ENCODE measurements at regions not wholly inside any gene's neighbourhood (a gene's known extent, or its start where the extent isn't known, plus 50 kb on each side); places are given as distances from the start of the nearest gene placed in this dataset.

DNA sequence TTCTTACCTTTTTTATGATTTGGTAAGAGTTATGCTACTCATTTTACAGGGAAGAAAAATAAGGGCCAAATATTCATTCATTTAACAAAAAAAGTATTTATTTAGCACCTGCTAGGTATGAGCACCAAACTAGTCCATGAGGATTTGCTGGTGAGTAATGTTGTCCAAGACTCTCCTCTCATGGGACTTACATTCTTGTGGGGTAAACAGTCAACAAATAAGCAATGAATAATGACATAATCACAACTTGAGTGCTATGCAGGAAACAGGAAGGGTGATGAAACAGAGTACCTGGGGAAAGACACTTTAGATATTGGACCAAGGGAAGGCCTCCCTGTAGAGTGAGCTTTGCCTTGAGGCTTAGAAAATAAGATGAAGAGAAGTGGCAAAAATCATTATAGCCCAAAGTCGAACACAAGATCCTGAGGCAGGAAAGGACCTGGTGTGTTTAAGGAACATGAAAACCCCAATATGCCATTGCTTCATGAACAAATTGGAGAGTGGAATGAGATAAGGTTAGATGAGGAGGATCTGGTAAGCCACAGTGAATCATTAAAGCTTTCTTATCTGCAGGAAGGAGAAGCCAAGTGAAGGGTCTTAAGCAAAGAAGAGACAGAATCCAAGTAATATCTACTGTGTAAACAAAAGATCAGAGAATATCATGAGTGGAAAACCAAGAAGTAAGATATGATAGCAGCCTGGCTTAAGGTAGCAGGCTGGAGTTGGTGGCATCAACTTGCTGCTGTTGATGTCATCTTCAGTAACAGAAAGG, 294.5 kb upstream of the NBEA start:
- no peak overlapping the region for H3K4me3 ChIP-seq (replicated peaks in 1 of 3; ENCODE audit: insufficient read depth in 1 of 3, low read depth in 1 of 3, low read length in 3 of 3)
- peaks cover 0 to 3% of the 10 kb centered on the region in 2 experiments for H3K27me3 ChIP-seq (ENCODE audit: control insufficient read depth in 2 of 2, insufficient read depth in 2 of 2, low read length in 2 of 2)
- TF ChIP-seq EZH2 (IDR thresholded peaks at IDR 0.05; ENCODE audit: borderline replicate concordance, low read depth, low read length, severe bottlenecking) = no peak
- TF ChIP-seq POLR2AphosphoS5 (IDR thresholded peaks at IDR 0.05; ENCODE audit: insufficient read depth, low read depth, low read length) = no peak
- TF ChIP-seq FOS (IDR thresholded peaks at IDR 0.05; ENCODE audit: borderline replicate concordance, insufficient read depth, low read length) = no peak
- no peak for TF ChIP-seq GATA2 (IDR thresholded peaks at IDR 0.05; ENCODE audit: insufficient read depth, insufficient read length, low read depth, low read length)
- no peak for TF ChIP-seq POLR2A (IDR thresholded peaks at IDR 0.05; ENCODE audit: low read depth, low read length)
- TF ChIP-seq JUN (IDR thresholded peaks at IDR 0.05; ENCODE audit: borderline replicate concordance, insufficient read depth, insufficient read length, low read depth) = no peak
- TF ChIP-seq MYC (IDR thresholded peaks at IDR 0.05; ENCODE audit: low read depth, low read length) = no peak
- TF ChIP-seq, protein P1, sequence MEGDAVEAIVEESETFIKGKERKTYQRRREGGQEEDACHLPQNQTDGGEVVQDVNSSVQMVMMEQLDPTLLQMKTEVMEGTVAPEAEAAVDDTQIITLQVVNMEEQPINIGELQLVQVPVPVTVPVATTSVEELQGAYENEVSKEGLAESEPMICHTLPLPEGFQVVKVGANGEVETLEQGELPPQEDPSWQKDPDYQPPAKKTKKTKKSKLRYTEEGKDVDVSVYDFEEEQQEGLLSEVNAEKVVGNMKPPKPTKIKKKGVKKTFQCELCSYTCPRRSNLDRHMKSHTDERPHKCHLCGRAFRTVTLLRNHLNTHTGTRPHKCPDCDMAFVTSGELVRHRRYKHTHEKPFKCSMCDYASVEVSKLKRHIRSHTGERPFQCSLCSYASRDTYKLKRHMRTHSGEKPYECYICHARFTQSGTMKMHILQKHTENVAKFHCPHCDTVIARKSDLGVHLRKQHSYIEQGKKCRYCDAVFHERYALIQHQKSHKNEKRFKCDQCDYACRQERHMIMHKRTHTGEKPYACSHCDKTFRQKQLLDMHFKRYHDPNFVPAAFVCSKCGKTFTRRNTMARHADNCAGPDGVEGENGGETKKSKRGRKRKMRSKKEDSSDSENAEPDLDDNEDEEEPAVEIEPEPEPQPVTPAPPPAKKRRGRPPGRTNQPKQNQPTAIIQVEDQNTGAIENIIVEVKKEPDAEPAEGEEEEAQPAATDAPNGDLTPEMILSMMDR (IDR thresholded peaks at IDR 0.05; ENCODE audit: extremely low read depth in 1 of 2, insufficient read depth in 1 of 2, low read depth in 1 of 2, low read length in 2 of 2) = no peak
- TF ChIP-seq, protein P2, sequence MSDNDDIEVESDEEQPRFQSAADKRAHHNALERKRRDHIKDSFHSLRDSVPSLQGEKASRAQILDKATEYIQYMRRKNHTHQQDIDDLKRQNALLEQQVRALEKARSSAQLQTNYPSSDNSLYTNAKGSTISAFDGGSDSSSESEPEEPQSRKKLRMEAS (IDR thresholded peaks at IDR 0.05; ENCODE audit: insufficient read depth, insufficient read length) = no peak
- dilution Hi-C loops (cut with MboI; ENCODE audit: extremely low pct_ligation_motif_present, low sequenced_read_pairs) (no loop called here), intact Hi-C loops (cut with micrococcal nuclease) (no loop called here)
- no peaks in the 10 kb centered on the region for H3K9me3 ChIP-seq (replicated peaks; ENCODE audit: control insufficient read depth, insufficient read depth, low read length)
- POLR2A ChIA-PET = no interaction called here
- no peaks in the 10 kb centered on the region for H3K79me2 ChIP-seq (ENCODE audit: control insufficient read depth, insufficient read depth, low read length)
- BruUV-seq (replicated peaks) = no TSS peak
- H2AFZ ChIP-seq (ENCODE audit: low read depth, low read length) = no peak overlapping the region
- DNase-seq (ENCODE audit: low read depth, low spot score) (no peak), FAIRE-seq (no peak)
- H3K4me1 ChIP-seq (ENCODE audit: control insufficient read depth, extremely low read depth, insufficient read depth, low read length) = no peaks in the 10 kb centered on the region
- CTCF ChIA-PET = interaction anchor here (0.6 to 1.2 kb wide), 2 partner anchors 10 to 907 kb away, joined by 3 to 4 read pairs; no protein-coding TSS in a partner anchor
- H3K27ac ChIP-seq (ENCODE audit: insufficient read depth, low read depth, low read length) = no peak overlapping the region
- no peaks in the 10 kb centered on the region for H3K36me3 ChIP-seq (ENCODE audit: control insufficient read depth in 2 of 2, extremely low read depth in 1 of 2, insufficient read depth in 2 of 2, low read length in 2 of 2)
- no peak overlapping the region for H3K4me2 ChIP-seq (ENCODE audit: insufficient read depth, low read length)
- H3K9me1 ChIP-seq (replicated peaks; ENCODE audit: control insufficient read depth, extremely low read depth, insufficient read depth, low read length) = no peaks in the 10 kb centered on the region
- no peak overlapping the region for H3K9ac ChIP-seq (replicated peaks; ENCODE audit: extremely low read depth, insufficient read depth, low read length)
- H4K20me1 ChIP-seq (replicated peaks; ENCODE audit: control insufficient read depth, extremely low read depth, insufficient read depth, low read length) = no peaks in the 10 kb centered on the region
